Neural cell (in vitro differentiated cells): ENCODE measurements at regions not wholly inside any gene's neighbourhood (a gene's known extent, or its start where the extent isn't known, plus 50 kb on each side); places are given as distances from the start of the nearest gene placed in this dataset.

ENCODE experiments used
- H2AFZ ChIP-seq: fragments of 200-600, 300-800 bp; sonication (generic), shearing (Covaris generic); 2 replicates; pipeline ENCODE4 v1.6.0; 2014; ENCODE audit warnings: low read depth, mild to moderate bottlenecking, antibody characterized with exemption, low read length, moderate library complexity
- H3F3A ChIP-seq: fragments of 200-600 bp; shearing (Covaris generic); 2 replicates; pipeline ENCODE4 v1.6.1; 2016; ENCODE audit warnings: mild to moderate bottlenecking, moderate library complexity, mixed read lengths, antibody characterized with exemption, low read length; ENCODE audit not compliant: insufficient read depth, poor library complexity, severe bottlenecking
- H3K27ac ChIP-seq: fragments of 200-600, 300-800 bp; sonication (generic), shearing (Covaris generic); 2 replicates; pipeline ENCODE4 v1.5.1; 2014; ENCODE audit warnings: mild to moderate bottlenecking, low read length, moderate library complexity
- H3K27me3 ChIP-seq: fragments of 300-800, 200-600 bp; sonication (generic), shearing (Covaris generic); 2 replicates; pipeline ENCODE4 v1.6.0; 2014; ENCODE audit warnings: mild to moderate bottlenecking, low read depth, low read length, moderate library complexity; ENCODE audit not compliant: insufficient read depth
- H3K36me3 ChIP-seq: fragments of 300-800, 200-600 bp; sonication (generic), shearing (Covaris generic); 2 replicates; pipeline ENCODE4 v1.5.1; 2014; ENCODE audit warnings: mild to moderate bottlenecking, antibody characterized with exemption, low read length, moderate library complexity; ENCODE audit not compliant: insufficient read depth
- H3K4me2 ChIP-seq: fragments of 300-800, 200-600 bp; sonication (generic), shearing (Covaris generic); 2 replicates; pipeline ENCODE4 v1.6.0; 2014; ENCODE audit warnings: mild to moderate bottlenecking, low read length
- H3K4me3 ChIP-seq: fragments of 300-800, 200-600 bp; sonication (generic), shearing (Covaris generic); 2 replicates; pipeline ENCODE4 v1.5.1; 2014; ENCODE audit warnings: mild to moderate bottlenecking, low read length, moderate library complexity
- H3K79me2 ChIP-seq: fragments of 200-600 bp; shearing (Covaris generic); replicated peaks from 2 replicates; pipeline ENCODE4 v1.6.0; 2014; ENCODE audit warnings: mild to moderate bottlenecking, low read length, moderate library complexity; ENCODE audit not compliant: insufficient read depth
- H3K9ac ChIP-seq: fragments of 300-800, 200-600 bp; sonication (generic), shearing (Covaris generic); 2 replicates; pipeline ENCODE4 v1.6.1; 2016; ENCODE audit warnings: mild to moderate bottlenecking, low read length, mixed read lengths
- H3K9me2 ChIP-seq: fragments of 200-600 bp; shearing (Covaris generic); 2 replicates; pipeline ENCODE4 v1.6.1; 2016; ENCODE audit warnings: mild to moderate bottlenecking, low read length, mixed read lengths; ENCODE audit not compliant: insufficient read depth
- H3K9me3 ChIP-seq: fragments of 200-600, 300-800 bp; sonication (generic), shearing (Covaris generic); 2 replicates; pipeline ENCODE4 v1.6.1; 2016; ENCODE audit warnings: mild to moderate bottlenecking, mixed run types, low read length, moderate library complexity, mixed read lengths
- H4K20me1 ChIP-seq: fragments of 200-600 bp; shearing (Covaris generic); 2 replicates; pipeline ENCODE4 v1.6.1; 2016; ENCODE audit warnings: mild to moderate bottlenecking, mixed run types; ENCODE audit not compliant: insufficient read depth
- EP300 ChIP-seq: fragments of 450-650 bp; conservative IDR thresholded peaks from 2 replicates; pipeline ENCODE4 v1.6.1; 2014; ENCODE audit warnings: antibody characterized with exemption, mild to moderate bottlenecking, moderate library complexity; ENCODE audit not compliant: poor library complexity, severe bottlenecking
- EZH2 ChIP-seq: fragments of 200-600, 300-800 bp; shearing (Covaris generic), sonication (generic); IDR thresholded peaks from 2 replicates; pipeline ENCODE4 v1.6.1; 2014; ENCODE audit warnings: antibody characterized with exemption, low read length, borderline replicate concordance, mild to moderate bottlenecking; ENCODE audit not compliant: insufficient read depth, poor library complexity, severe bottlenecking
- MXI1 ChIP-seq: fragments of 450-650 bp; conservative IDR thresholded peaks from 2 replicates; pipeline ENCODE4 v1.6.1; 2014; ENCODE audit warnings: antibody characterized with exemption, mild to moderate bottlenecking; ENCODE audit not compliant: poor library complexity, severe bottlenecking
- POLR2AphosphoS5 ChIP-seq: IDR thresholded peaks from 2 replicates; pipeline ENCODE4 v1.6.1; 2012
- RAD21 ChIP-seq: fragments of 450-650 bp; conservative IDR thresholded peaks from 2 replicates; pipeline ENCODE4 v1.6.1; 2014; ENCODE audit warnings: antibody characterized with exemption, mild to moderate bottlenecking, moderate library complexity
- SMC3 ChIP-seq: fragments of 450-650 bp; conservative IDR thresholded peaks from 2 replicates; pipeline ENCODE4 v1.6.1; 2014; ENCODE audit warnings: antibody characterized with exemption, mild to moderate bottlenecking, moderate library complexity; ENCODE audit not compliant: poor library complexity
- TAF1 ChIP-seq: IDR thresholded peaks from 2 replicates; pipeline ENCODE4 v1.6.1; 2012; ENCODE audit warnings: low read depth
- TF ChIP-seq, protein P1 (sequence below): IDR thresholded peaks from 2 replicates; pipeline ENCODE4 v1.6.1; 2012; ENCODE audit warnings: borderline replicate concordance
- TF ChIP-seq, protein P2 (sequence below): fragments of 450-650 bp; IDR thresholded peaks from 2 replicates; pipeline ENCODE4 v1.5.1; 2014; ENCODE audit warnings: antibody characterized with exemption, mild to moderate bottlenecking, moderate library complexity; ENCODE audit not compliant: poor library complexity, severe bottlenecking

DNA sequence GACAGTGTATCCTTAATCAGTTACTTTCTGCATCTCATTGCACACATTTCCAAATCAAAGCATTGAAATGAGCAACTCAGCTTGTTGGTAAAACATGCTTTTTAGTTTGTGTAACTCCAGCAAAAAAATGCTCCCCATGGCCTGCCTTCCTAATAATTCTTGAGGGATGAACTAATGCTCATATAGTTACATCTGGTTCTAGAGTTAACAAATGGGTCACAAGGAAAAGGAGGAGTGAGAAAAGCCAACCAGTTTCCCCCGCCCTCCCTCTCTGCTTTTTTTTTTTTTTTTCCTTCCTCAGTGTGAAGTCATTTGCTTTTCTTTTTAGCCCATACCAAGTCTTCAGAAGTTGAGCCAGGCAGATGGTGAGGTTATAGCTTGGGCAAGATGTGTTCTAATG lies 231.7 kb downstream of the MTX2 start:
- H3K9me2 ChIP-seq: no peaks in the 10 kb centered on the region
- no peaks in the 10 kb centered on the region for H3F3A ChIP-seq
- H3K9me3 ChIP-seq: no peaks in the 10 kb centered on the region
- no peak overlapping the region for H3K4me3 ChIP-seq
- no peak overlapping the region for H2AFZ ChIP-seq
- no peaks in the 10 kb centered on the region for H4K20me1 ChIP-seq
- no peaks in the 10 kb centered on the region for H3K27me3 ChIP-seq
- no peaks in the 10 kb centered on the region for H3K36me3 ChIP-seq
- no peak overlapping the region for H3K4me2 ChIP-seq
- H3K27ac ChIP-seq: no peak overlapping the region
- no peak for TF ChIP-seq SMC3
- no peak for TF ChIP-seq TAF1
- no peak for TF ChIP-seq RAD21
- TF ChIP-seq, protein P1, sequence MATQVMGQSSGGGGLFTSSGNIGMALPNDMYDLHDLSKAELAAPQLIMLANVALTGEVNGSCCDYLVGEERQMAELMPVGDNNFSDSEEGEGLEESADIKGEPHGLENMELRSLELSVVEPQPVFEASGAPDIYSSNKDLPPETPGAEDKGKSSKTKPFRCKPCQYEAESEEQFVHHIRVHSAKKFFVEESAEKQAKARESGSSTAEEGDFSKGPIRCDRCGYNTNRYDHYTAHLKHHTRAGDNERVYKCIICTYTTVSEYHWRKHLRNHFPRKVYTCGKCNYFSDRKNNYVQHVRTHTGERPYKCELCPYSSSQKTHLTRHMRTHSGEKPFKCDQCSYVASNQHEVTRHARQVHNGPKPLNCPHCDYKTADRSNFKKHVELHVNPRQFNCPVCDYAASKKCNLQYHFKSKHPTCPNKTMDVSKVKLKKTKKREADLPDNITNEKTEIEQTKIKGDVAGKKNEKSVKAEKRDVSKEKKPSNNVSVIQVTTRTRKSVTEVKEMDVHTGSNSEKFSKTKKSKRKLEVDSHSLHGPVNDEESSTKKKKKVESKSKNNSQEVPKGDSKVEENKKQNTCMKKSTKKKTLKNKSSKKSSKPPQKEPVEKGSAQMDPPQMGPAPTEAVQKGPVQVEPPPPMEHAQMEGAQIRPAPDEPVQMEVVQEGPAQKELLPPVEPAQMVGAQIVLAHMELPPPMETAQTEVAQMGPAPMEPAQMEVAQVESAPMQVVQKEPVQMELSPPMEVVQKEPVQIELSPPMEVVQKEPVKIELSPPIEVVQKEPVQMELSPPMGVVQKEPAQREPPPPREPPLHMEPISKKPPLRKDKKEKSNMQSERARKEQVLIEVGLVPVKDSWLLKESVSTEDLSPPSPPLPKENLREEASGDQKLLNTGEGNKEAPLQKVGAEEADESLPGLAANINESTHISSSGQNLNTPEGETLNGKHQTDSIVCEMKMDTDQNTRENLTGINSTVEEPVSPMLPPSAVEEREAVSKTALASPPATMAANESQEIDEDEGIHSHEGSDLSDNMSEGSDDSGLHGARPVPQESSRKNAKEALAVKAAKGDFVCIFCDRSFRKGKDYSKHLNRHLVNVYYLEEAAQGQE: no peak
- TF ChIP-seq EP300: no peak
- no peak for TF ChIP-seq EZH2
- no peak for TF ChIP-seq POLR2AphosphoS5
- TF ChIP-seq, protein P2, sequence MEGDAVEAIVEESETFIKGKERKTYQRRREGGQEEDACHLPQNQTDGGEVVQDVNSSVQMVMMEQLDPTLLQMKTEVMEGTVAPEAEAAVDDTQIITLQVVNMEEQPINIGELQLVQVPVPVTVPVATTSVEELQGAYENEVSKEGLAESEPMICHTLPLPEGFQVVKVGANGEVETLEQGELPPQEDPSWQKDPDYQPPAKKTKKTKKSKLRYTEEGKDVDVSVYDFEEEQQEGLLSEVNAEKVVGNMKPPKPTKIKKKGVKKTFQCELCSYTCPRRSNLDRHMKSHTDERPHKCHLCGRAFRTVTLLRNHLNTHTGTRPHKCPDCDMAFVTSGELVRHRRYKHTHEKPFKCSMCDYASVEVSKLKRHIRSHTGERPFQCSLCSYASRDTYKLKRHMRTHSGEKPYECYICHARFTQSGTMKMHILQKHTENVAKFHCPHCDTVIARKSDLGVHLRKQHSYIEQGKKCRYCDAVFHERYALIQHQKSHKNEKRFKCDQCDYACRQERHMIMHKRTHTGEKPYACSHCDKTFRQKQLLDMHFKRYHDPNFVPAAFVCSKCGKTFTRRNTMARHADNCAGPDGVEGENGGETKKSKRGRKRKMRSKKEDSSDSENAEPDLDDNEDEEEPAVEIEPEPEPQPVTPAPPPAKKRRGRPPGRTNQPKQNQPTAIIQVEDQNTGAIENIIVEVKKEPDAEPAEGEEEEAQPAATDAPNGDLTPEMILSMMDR: no peak
- TF ChIP-seq MXI1: no peak
- H3K79me2 ChIP-seq: no peaks in the 10 kb centered on the region
- no peak overlapping the region for H3K9ac ChIP-seq

DNA sequence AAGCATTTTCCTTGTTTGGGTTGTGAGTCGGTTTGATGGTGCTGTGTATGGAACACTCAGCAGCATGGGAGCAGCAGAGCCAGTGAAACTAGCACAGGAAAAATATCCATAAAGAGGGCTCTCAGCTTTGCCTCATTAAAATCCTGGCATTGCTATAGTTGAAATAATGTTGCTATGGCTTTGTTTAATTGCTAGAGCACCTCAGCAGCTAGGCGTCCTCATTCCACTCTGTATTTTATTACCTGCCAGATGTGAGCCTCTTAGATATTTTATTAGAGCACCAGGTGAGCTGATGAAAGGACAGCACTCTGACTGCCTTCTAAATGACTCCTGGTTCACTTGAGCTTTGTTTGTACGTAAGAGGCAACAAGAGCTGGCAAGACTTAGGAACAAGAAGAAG lies 232.4 kb downstream of the MTX2 start:
- TF ChIP-seq EP300 (no peak), SMC3 (no peak)
- TF ChIP-seq, protein P1: peak; percentile 30
- Histone ChIP-seq H4K20me1 (no peaks in the 10 kb centered on the region), H3K36me3 (no peaks in the 10 kb centered on the region), H3K27me3 (no peaks in the 10 kb centered on the region), H3K4me2 (no peak overlapping the region), H2AFZ (no peak overlapping the region), H3K4me3 (no peak overlapping the region), H3K27ac (no peak overlapping the region), H3F3A (no peaks in the 10 kb centered on the region), H3K9ac (no peak overlapping the region), H3K9me2 (no peaks in the 10 kb centered on the region), H3K79me2 (no peaks in the 10 kb centered on the region), H3K9me3 (no peaks in the 10 kb centered on the region)
